ENCODE measurements at regions not wholly inside any gene's neighbourhood (a gene's known extent, or its start where the extent isn't known, plus 50 kb on each side); places are given as distances from the start of the nearest gene placed in this dataset.

DNA sequence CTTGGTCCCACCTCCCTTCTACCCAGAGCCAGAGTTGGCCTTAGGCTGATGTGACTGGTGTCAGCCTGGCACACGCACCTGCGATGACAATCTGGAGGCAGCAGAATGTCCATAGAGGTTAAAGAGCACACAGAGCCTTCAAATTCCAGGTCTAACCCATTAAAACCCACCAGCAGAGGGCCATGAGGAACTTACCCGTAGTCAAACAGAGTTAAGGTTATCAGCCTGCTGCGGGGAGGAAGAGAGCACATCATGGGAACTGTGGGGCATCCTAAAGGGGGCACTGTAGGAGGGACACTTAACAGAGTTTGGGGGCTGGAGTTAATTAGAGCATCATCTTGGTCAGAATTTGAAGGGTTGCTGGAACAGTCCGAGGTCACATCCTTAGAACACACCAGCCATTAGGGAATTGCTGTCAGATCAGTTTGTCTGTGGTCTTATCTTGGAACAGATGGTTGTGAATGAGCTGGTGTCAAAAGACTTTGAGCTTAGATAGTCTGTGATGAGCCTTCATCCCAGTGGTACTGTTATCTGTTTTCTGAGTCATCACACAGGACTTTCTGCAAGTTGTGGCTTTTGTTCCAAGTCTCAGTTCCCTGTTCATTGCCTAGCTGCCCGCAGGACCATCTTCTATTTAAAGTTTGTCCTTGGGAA is 248.6 kb downstream of the LOXHD1 start (continued):
- TF ChIP-seq, protein P1, sequence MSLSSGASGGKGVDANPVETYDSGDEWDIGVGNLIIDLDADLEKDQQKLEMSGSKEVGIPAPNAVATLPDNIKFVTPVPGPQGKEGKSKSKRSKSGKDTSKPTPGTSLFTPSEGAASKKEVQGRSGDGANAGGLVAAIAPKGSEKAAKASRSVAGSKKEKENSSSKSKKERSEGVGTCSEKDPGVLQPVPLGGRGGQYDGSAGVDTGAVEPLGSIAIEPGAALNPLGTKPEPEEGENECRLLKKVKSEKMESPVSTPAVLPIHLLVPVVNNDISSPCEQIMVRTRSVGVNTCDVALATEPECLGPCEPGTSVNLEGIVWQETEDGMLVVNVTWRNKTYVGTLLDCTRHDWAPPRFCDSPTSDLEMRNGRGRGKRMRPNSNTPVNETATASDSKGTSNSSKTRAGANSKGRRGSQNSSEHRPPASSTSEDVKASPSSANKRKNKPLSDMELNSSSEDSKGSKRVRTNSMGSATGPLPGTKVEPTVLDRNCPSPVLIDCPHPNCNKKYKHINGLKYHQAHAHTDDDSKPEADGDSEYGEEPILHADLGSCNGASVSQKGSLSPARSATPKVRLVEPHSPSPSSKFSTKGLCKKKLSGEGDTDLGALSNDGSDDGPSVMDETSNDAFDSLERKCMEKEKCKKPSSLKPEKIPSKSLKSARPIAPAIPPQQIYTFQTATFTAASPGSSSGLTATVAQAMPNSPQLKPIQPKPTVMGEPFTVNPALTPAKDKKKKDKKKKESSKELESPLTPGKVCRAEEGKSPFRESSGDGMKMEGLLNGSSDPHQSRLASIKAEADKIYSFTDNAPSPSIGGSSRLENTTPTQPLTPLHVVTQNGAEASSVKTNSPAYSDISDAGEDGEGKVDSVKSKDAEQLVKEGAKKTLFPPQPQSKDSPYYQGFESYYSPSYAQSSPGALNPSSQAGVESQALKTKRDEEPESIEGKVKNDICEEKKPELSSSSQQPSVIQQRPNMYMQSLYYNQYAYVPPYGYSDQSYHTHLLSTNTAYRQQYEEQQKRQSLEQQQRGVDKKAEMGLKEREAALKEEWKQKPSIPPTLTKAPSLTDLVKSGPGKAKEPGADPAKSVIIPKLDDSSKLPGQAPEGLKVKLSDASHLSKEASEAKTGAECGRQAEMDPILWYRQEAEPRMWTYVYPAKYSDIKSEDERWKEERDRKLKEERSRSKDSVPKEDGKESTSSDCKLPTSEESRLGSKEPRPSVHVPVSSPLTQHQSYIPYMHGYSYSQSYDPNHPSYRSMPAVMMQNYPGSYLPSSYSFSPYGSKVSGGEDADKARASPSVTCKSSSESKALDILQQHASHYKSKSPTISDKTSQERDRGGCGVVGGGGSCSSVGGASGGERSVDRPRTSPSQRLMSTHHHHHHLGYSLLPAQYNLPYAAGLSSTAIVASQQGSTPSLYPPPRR (CRISPR knock-in tag; IDR thresholded peaks at IDR 0.05; ENCODE audit: borderline replicate concordance), result no peak
- TF ChIP-seq POLR2AphosphoS2 (IDR thresholded peaks at IDR 0.05; ENCODE audit: low read length), result no peak
- TF ChIP-seq, protein P2, sequence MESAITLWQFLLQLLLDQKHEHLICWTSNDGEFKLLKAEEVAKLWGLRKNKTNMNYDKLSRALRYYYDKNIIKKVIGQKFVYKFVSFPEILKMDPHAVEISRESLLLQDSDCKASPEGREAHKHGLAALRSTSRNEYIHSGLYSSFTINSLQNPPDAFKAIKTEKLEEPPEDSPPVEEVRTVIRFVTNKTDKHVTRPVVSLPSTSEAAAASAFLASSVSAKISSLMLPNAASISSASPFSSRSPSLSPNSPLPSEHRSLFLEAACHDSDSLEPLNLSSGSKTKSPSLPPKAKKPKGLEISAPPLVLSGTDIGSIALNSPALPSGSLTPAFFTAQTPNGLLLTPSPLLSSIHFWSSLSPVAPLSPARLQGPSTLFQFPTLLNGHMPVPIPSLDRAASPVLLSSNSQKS (CRISPR knock-in tag; IDR thresholded peaks at IDR 0.05), result no peak
- peak; percentile 74 for TF ChIP-seq NCOR1 (IDR thresholded peaks at IDR 0.05)
- no peak for TF ChIP-seq ZC3H11A (IDR thresholded peaks at IDR 0.05; ENCODE audit: low read depth, low read length)
- TF ChIP-seq ETV6 (IDR thresholded peaks at IDR 0.05; ENCODE audit: borderline replicate concordance in 1 of 2, low read depth in 2 of 2, low read length in 1 of 2), result no peak
- TF ChIP-seq ETV6 (CRISPR knock-in tag; IDR thresholded peaks at IDR 0.05; ENCODE audit: borderline replicate concordance), result no peak
- no peak for TF ChIP-seq CHD2 (IDR thresholded peaks at IDR 0.05; ENCODE audit: low read depth, low read length)
- TF ChIP-seq ZNF707 (CRISPR knock-in tag; conservative IDR thresholded peaks at IDR 0.05), result no peak
- TF ChIP-seq, protein P3, sequence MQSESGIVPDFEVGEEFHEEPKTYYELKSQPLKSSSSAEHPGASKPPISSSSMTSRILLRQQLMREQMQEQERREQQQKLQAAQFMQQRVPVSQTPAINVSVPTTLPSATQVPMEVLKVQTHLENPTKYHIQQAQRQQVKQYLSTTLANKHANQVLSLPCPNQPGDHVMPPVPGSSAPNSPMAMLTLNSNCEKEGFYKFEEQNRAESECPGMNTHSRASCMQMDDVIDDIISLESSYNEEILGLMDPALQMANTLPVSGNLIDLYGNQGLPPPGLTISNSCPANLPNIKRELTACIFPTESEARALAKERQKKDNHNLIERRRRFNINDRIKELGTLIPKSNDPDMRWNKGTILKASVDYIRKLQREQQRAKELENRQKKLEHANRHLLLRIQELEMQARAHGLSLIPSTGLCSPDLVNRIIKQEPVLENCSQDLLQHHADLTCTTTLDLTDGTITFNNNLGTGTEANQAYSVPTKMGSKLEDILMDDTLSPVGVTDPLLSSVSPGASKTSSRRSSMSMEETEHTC (IDR thresholded peaks at IDR 0.05), result no peak
- TF ChIP-seq LCOR (CRISPR knock-in tag; IDR thresholded peaks at IDR 0.05), result peak; percentile 64
- no peak for TF ChIP-seq NR2C2 (CRISPR knock-in tag; IDR thresholded peaks at IDR 0.05)
- peak; percentile 37; the same call in 1 of the 2 replicates for TF ChIP-seq NR2C2 (tag; IDR thresholded peaks at IDR 0.05)
- TF ChIP-seq, protein P4, sequence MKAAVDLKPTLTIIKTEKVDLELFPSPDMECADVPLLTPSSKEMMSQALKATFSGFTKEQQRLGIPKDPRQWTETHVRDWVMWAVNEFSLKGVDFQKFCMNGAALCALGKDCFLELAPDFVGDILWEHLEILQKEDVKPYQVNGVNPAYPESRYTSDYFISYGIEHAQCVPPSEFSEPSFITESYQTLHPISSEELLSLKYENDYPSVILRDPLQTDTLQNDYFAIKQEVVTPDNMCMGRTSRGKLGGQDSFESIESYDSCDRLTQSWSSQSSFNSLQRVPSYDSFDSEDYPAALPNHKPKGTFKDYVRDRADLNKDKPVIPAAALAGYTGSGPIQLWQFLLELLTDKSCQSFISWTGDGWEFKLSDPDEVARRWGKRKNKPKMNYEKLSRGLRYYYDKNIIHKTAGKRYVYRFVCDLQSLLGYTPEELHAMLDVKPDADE (conservative IDR thresholded peaks at IDR 0.05; ENCODE audit: control insufficient read depth, low read depth, low read length), result no peak
- TF ChIP-seq COPS2 (conservative IDR thresholded peaks at IDR 0.05), result no peak
- peak; percentile 31; the same call in 1 of the 2 replicates for TF ChIP-seq LEF1 (IDR thresholded peaks at IDR 0.05)
- TF ChIP-seq, protein P5, sequence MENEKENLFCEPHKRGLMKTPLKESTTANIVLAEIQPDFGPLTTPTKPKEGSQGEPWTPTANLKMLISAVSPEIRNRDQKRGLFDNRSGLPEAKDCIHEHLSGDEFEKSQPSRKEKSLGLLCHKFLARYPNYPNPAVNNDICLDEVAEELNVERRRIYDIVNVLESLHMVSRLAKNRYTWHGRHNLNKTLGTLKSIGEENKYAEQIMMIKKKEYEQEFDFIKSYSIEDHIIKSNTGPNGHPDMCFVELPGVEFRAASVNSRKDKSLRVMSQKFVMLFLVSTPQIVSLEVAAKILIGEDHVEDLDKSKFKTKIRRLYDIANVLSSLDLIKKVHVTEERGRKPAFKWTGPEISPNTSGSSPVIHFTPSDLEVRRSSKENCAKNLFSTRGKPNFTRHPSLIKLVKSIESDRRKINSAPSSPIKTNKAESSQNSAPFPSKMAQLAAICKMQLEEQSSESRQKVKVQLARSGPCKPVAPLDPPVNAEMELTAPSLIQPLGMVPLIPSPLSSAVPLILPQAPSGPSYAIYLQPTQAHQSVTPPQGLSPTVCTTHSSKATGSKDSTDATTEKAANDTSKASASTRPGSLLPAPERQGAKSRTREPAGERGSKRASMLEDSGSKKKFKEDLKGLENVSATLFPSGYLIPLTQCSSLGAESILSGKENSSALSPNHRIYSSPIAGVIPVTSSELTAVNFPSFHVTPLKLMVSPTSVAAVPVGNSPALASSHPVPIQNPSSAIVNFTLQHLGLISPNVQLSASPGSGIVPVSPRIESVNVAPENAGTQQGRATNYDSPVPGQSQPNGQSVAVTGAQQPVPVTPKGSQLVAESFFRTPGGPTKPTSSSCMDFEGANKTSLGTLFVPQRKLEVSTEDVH (IDR thresholded peaks at IDR 0.05; ENCODE audit: low read depth, partially characterized antibody), result no peak
